Sigmoid colon (tissue), 6 donors: ENCODE measurements at regions not wholly inside any gene's neighbourhood (a gene's known extent, or its start where the extent isn't known, plus 50 kb on each side); places are given as distances from the start of the nearest gene placed in this dataset.

Experiments used
- DNase-seq: peaks from one replicate; pipeline ENCODE4 v3.0.0-alpha.2; 2019
- H3K27ac ChIP-seq, 4 donors: fragments of 200-600 bp; sonication (generic); one replicate each; pipeline ENCODE4 v1.5.1; 2016 to 2019; ENCODE audit warnings: mild to moderate bottlenecking in 1 of 4
- H3K27me3 ChIP-seq, 3 donors: fragments of 200-600 bp; sonication (generic); one replicate each; pipeline ENCODE4 v1.5.1; 2019; ENCODE audit warnings: mild to moderate bottlenecking in 1 of 3
- H3K36me3 ChIP-seq, 4 donors: fragments of 200-600 bp; sonication (generic); one replicate each; pipeline ENCODE4 v1.5.1; 2016 to 2019
- H3K4me1 ChIP-seq, 4 donors: fragments of 200-600 bp; sonication (generic); one replicate each; pipeline ENCODE4 v1.5.1; 2017 to 2019
- H3K4me3 ChIP-seq, 4 donors: fragments of 200-600 bp; sonication (generic); one replicate each; pipeline ENCODE4 v1.5.1; 2017 to 2019; ENCODE audit warnings: mild to moderate bottlenecking in 2 of 4, moderate library complexity in 1 of 4
- H3K9me3 ChIP-seq, 4 donors: fragments of 200-600 bp in 3 of 4; sonication (generic) in 3 of 4; one replicate each; pipeline versions ENCODE4 v1.5.1 to v1.6.1; 2013 to 2019
- EP300 ChIP-seq, 4 donors: sonication (generic); formaldehyde crosslinking; IDR thresholded peaks; one replicate each; pipeline ENCODE4 v1.6.1; 2017; ENCODE audit warnings: antibody characterized with exemption in 4 of 4
- POLR2A ChIP-seq, 2 donors: fragments of 450-650 bp; IDR thresholded peaks; one replicate each; pipeline ENCODE4 v1.6.1; 2016; ENCODE audit warnings: antibody characterized with exemption in 2 of 2, mild to moderate bottlenecking in 2 of 2, moderate library complexity in 2 of 2
- POLR2AphosphoS5 ChIP-seq, 4 donors: sonication (generic); formaldehyde crosslinking; IDR thresholded peaks; one replicate each; pipeline ENCODE4 v1.6.1; 2017; ENCODE audit warnings: antibody characterized with exemption in 4 of 4
- WGBS, 2 donors: extraction: QIAGEN DNeasy Blood & Tissue Kit; methylation state at CpG; one replicate each; pipeline ENCODE4 v1.1.7; 2013; 5-methylcytosine and 5-hydroxymethylcytosine counted together
- intact Hi-C: fragments of 100-400 bp; cut with DNase I; formaldehyde crosslinking; loops from one replicate; pipeline ENCODE4 v1.15.1; 2023
- TF ChIP-seq, protein P1 (sequence below), 4 experiments: fragments of 450-650 bp in 3 of 4; fragments of 200-600 bp in 1 of 4; IDR thresholded peaks; one replicate each; pipeline ENCODE4 v1.5.1; 2016 to 2019; ENCODE audit warnings: antibody characterized with exemption in 4 of 4, mild to moderate bottlenecking in 3 of 4, moderate library complexity in 2 of 4
- donor health status: healthy with polysubstance abuse.
- donor health status: healthy.

GRCh38 chr1:175822580-175822979, 79.2 kb upstream of the TNR start:
- H3K36me3 ChIP-seq = no peaks in the 10 kb centered on the region
- H3K4me3 ChIP-seq = no peak overlapping the region
- H3K9me3 ChIP-seq = peaks cover 0 to 3% (median 0%) of the 10 kb centered on the region in 4 donors
- H3K27ac ChIP-seq = no peak overlapping the region
- no peaks in the 10 kb centered on the region for H3K27me3 ChIP-seq
- H3K4me1 ChIP-seq = no peaks in the 10 kb centered on the region
- intact Hi-C loops = no loop called here
- TF ChIP-seq, protein P1, sequence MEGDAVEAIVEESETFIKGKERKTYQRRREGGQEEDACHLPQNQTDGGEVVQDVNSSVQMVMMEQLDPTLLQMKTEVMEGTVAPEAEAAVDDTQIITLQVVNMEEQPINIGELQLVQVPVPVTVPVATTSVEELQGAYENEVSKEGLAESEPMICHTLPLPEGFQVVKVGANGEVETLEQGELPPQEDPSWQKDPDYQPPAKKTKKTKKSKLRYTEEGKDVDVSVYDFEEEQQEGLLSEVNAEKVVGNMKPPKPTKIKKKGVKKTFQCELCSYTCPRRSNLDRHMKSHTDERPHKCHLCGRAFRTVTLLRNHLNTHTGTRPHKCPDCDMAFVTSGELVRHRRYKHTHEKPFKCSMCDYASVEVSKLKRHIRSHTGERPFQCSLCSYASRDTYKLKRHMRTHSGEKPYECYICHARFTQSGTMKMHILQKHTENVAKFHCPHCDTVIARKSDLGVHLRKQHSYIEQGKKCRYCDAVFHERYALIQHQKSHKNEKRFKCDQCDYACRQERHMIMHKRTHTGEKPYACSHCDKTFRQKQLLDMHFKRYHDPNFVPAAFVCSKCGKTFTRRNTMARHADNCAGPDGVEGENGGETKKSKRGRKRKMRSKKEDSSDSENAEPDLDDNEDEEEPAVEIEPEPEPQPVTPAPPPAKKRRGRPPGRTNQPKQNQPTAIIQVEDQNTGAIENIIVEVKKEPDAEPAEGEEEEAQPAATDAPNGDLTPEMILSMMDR (IDR thresholded peaks at IDR 0.05) = no peak
- TF ChIP-seq POLR2A (IDR thresholded peaks at IDR 0.05) = no peak
- no peak for TF ChIP-seq EP300 (IDR thresholded peaks at IDR 0.05)
- no peak for TF ChIP-seq POLR2AphosphoS5 (IDR thresholded peaks at IDR 0.05)
- 61 to 88% methylated on average over 2 of the region's 2 CpGs for WGBS, 2 donors
- no peak for DNase-seq

DNA sequence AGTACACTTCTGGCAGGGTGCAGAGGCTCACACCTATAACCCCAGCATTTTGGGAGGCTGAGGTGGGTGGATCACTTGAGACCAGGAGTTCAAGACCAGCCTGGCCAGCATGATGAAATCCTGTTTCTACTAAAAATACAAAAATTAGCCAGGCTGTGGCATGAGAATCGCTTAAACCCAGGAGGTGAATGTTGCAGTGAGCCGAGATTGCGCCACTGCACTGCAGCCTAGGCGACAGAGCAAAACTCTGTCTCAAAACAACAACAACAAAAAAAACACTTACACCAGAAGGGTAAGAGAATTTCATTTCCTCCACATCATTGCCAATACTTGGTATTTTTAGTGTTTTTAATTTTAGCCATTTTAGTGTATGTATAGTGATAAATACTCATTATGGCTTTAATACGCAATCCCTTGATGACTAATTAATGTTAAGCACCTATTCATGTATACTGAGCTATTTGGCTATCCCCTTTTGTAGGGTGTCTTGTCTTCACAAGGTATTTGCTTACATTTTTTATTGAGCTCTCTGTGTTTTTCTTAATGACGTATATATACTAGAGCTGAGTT, 77.1 kb upstream of the TNR start:
- DNase-seq = no peak
- no peaks in the 10 kb centered on the region for H3K4me1 ChIP-seq
- no peaks in the 10 kb centered on the region for H3K36me3 ChIP-seq
- intact Hi-C loops = no loop called here
- H3K27ac ChIP-seq = no peak overlapping the region
- peaks cover 0 to 3% (median 0%) of the 10 kb centered on the region in 4 donors for H3K9me3 ChIP-seq
- WGBS, 2 donors = 95 to 96% methylated on average over 6 of the region's 6 CpGs
- H3K27me3 ChIP-seq = no peaks in the 10 kb centered on the region
- TF ChIP-seq EP300 (IDR thresholded peaks at IDR 0.05) (no peak), POLR2AphosphoS5 (IDR thresholded peaks at IDR 0.05) (no peak), POLR2A (IDR thresholded peaks at IDR 0.05) (no peak)
- TF ChIP-seq, protein P1 (IDR thresholded peaks at IDR 0.05) = no peak
- H3K4me3 ChIP-seq = no peak overlapping the region

- Histone ChIP-seq H3K9me3 (peaks cover 0 to 3% (median 0%) of the 10 kb centered on the region in 4 donors), H3K4me3 (no peak overlapping the region), H3K36me3 (no peaks in the 10 kb centered on the region), H3K27ac (no peak overlapping the region), H3K4me1 (no peaks in the 10 kb centered on the region), H3K27me3 (no peaks in the 10 kb centered on the region)
- intact Hi-C loops = no loop called here
- DNase-seq = no peak
- 22 to 65% methylated on average over 1 of the region's 1 CpG for WGBS, 2 donors
- TF ChIP-seq, protein P1 (IDR thresholded peaks at IDR 0.05) = no peak
- TF ChIP-seq EP300 (IDR thresholded peaks at IDR 0.05) = no peak
Measured at GRCh38 chr1:175818929-175819328, 75.5 kb upstream of the TNR start.

DNA sequence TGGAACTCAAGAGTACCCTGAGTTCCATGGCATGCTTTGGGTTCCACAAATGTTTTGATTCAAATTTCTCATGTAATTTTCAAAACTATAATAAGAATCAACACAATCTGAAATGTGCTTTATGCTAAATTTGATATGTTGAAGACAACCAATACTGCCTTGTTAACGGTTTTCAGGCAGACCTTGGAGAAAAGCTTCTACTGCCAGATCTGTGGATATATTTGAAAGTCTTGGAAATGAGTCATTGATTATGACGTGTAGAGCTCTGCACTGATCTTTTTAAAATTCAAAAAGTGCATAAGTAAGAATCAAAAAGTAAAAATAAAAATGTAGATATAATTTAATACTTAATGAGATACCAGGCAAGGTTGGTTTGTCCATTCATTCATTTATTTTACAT, 74.0 kb upstream of the TNR start:
- TF ChIP-seq POLR2AphosphoS5 (IDR thresholded peaks at IDR 0.05) = no peak
- TF ChIP-seq EP300 (IDR thresholded peaks at IDR 0.05) = no peak
- TF ChIP-seq POLR2A (IDR thresholded peaks at IDR 0.05) = no peak
- TF ChIP-seq, protein P1 (IDR thresholded peaks at IDR 0.05) = no peak
- no peaks in the 10 kb centered on the region for H3K27me3 ChIP-seq
- intact Hi-C loops = no loop called here
- no peak overlapping the region for H3K27ac ChIP-seq
- no peaks in the 10 kb centered on the region for H3K36me3 ChIP-seq
- no peak for DNase-seq
- H3K4me1 ChIP-seq = no peaks in the 10 kb centered on the region
- 63 to 82% methylated on average over 2 of the region's 2 CpGs for WGBS, 2 donors
- H3K4me3 ChIP-seq = no peak overlapping the region
- H3K9me3 ChIP-seq = peaks cover 0 to 3% (median 1%) of the 10 kb centered on the region in 4 donors

DNA sequence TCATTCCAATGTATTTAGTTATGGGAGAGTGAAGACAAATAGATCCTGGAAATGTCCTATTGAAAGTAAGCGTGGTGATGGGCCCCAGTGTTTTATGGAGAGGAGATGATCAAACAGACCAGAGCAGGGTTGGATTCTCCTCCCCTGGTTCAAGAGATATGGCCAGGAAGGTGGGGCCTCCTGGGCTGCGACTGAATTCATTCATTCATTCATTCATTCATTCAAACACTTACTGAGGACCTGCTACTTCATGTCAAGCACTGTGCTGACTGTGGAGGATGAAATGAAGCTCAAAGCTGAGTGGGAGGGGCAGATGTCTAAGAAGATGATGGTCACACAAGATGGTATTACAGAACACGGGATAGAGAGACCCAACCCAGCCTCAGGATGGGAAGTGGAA, 71.5 kb upstream of the TNR start:
- TF ChIP-seq, protein P1 (IDR thresholded peaks at IDR 0.05) = no peak
- TF ChIP-seq EP300 (IDR thresholded peaks at IDR 0.05) = no peak
- TF ChIP-seq POLR2AphosphoS5 (IDR thresholded peaks at IDR 0.05) = no peak
- TF ChIP-seq POLR2A (IDR thresholded peaks at IDR 0.05) = no peak
- 50 to 64% methylated on average over 3 of the region's 3 CpGs for WGBS, 2 donors
- H3K36me3 ChIP-seq = no peaks in the 10 kb centered on the region
- H3K27ac ChIP-seq = no peak overlapping the region
- H3K4me3 ChIP-seq = no peak overlapping the region
- no peaks in the 10 kb centered on the region for H3K27me3 ChIP-seq
- no peaks in the 10 kb centered on the region for H3K4me1 ChIP-seq
- intact Hi-C loops = no loop called here
- no peak for DNase-seq
- H3K9me3 ChIP-seq = peaks cover 0 to 2% (median 0%) of the 10 kb centered on the region in 4 donors
